KBM-7 (cell line): ENCODE measurements at regions not wholly inside any gene's neighbourhood (a gene's known extent, or its start where the extent isn't known, plus 50 kb on each side); places are given as distances from the start of the nearest gene placed in this dataset.
A peak's percentile ranks its signal among the peaks of the same experiment; 100 is the strongest.

Experiments used
- DNase-seq: peaks from one replicate; pipeline ENCODE4 v3.0.0-alpha.2; 2015
- in situ Hi-C: fragments of 300-500 bp; cut with MboI; formaldehyde crosslinking; loops from 2 replicates; pipeline ENCODE4 v1.14.3; 2020; ENCODE audit warnings: low sequenced_read_pairs, low pct_unique_long_range_greater_than_20kb, mixed read lengths

- DNase-seq: no peak
- in situ Hi-C loops: no loop called here
Measured at GRCh38 chr1:222987674-222988076, 155.4 kb downstream of the TLR5 start.

- in situ Hi-C loops: no loop called here
- no peak for DNase-seq
Measured at GRCh38 chr1:222989443-222989842, 153.6 kb downstream of the TLR5 start.

GRCh38 chr1:222991177-222991576 is 151.9 kb downstream of the TLR5 start:
- in situ Hi-C loops: no loop called here
- DNase-seq: no peak

GRCh38 chr1:222991908-222992307 is 151.1 kb downstream of the TLR5 start:
- no peak for DNase-seq
- in situ Hi-C loops: no loop called here

- in situ Hi-C loops: no loop called here
Measured at GRCh38 chr1:222994511-222995235, 148.4 kb downstream of the TLR5 start.

GRCh38 chr1:222995236-222995580 is 147.8 kb downstream of the TLR5 start:
- no peak for DNase-seq
- in situ Hi-C loops: no loop called here

More at GRCh38 chr1:222994511-222995235, 148.4 kb downstream of the TLR5 start:
- no peak for DNase-seq

- in situ Hi-C loops: no loop called here
- no peak for DNase-seq
Measured at GRCh38 chr1:222995620-222996309, 147.3 kb downstream of the TLR5 start.

GRCh38 chr1:222996310-222996975 is 146.6 kb downstream of the TLR5 start:
- in situ Hi-C loops: no loop called here
- DNase-seq: peak; percentile 38

GRCh38 chr1:223000632-223001031 is 142.4 kb downstream of the TLR5 start:
- no peak for DNase-seq
- in situ Hi-C loops: no loop called here

GRCh38 chr1:223001653-223002634 is 141.1 kb downstream of the TLR5 start:
- in situ Hi-C loops: no loop called here
- DNase-seq: no peak

- no peak for DNase-seq
- in situ Hi-C loops: no loop called here
Measured at GRCh38 chr1:223003549-223003948, 139.5 kb downstream of the TLR5 start.

- in situ Hi-C loops: no loop called here
- no peak for DNase-seq
Measured at GRCh38 chr1:223006371-223006770, 136.7 kb downstream of the TLR5 start.

- no peak for DNase-seq
- in situ Hi-C loops: no loop called here
Measured at GRCh38 chr1:223006917-223007648, 136.0 kb downstream of the TLR5 start.

- in situ Hi-C loops: no loop called here
- no peak for DNase-seq
Measured at GRCh38 chr1:223007935-223008334, 135.1 kb downstream of the TLR5 start.

GRCh38 chr1:223008808-223009207 is 134.2 kb downstream of the TLR5 start:
- no peak for DNase-seq
- in situ Hi-C loops: no loop called here

- no peak for DNase-seq
- in situ Hi-C loops: no loop called here
Measured at GRCh38 chr1:223009406-223009805, 133.6 kb downstream of the TLR5 start.

GRCh38 chr1:223010582-223011504 is 132.2 kb downstream of the TLR5 start:
- in situ Hi-C loops: no loop called here
- DNase-seq: no peak

- no peak for DNase-seq
- in situ Hi-C loops: no loop called here
Measured at GRCh38 chr1:223011505-223011856, 131.6 kb downstream of the TLR5 start.
